ENCODE measurements at regions not wholly inside any gene's neighbourhood (a gene's known extent, or its start where the extent isn't known, plus 50 kb on each side); places are given as distances from the start of the nearest gene placed in this dataset.
"Not testable (repeated sequence)": the region's sequence is repeated elsewhere in the genome, so short reads cannot be mapped to it uniquely, and the experiment has no call there.

GRCh38 chr7:45407730-45408408 is 166.3 kb upstream of the ADCY1 start:
- no peak for DNase-seq (ENCODE audit: low spot score)

DNA sequence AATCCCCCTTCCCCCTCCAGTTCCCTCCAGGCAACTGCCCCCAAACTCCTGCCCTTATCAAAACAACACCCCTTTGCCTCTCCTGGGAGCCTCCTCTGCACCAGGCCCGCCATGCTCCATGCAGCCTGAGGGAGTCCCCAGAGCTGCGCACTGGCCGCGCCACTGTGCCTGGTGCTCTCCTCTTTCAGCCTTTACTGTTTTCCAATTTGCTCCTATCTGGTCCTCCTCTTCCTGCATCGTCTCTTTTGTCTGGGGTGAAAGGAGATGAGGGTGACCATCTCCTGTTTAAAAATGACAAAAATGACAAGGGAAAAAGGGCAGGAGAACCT is 165.8 kb upstream of the ADCY1 start:
- no peak for DNase-seq (ENCODE audit: low spot score)

GRCh38 chr7:45410893-45411292 is 163.3 kb upstream of the ADCY1 start:
- DNase-seq (ENCODE audit: low spot score), result no peak

- DNase-seq (ENCODE audit: low spot score), result no peak
Observed at GRCh38 chr7:45413419-45413818, 160.7 kb upstream of the ADCY1 start.

DNA sequence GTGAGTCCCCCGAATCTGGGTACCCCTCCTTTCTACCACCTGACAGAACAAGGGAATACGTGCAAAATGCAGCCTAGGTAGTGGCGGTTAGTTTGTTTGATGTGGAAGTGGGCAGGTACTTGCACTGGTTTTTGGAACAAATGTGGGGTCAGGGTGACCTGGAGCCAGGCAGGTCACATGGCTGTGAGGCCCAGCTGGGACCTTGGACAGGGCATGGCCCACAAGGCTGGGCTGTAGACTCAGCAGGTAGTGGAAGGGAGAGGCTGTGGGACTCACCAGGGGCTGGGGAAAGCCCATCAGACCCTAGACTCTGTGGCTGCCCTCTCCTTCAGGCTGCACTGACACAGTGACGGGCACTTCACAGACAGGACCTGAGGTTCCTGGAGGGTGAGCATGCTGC is 159.9 kb upstream of the ADCY1 start:
- no peak for DNase-seq (ENCODE audit: low spot score)

DNA sequence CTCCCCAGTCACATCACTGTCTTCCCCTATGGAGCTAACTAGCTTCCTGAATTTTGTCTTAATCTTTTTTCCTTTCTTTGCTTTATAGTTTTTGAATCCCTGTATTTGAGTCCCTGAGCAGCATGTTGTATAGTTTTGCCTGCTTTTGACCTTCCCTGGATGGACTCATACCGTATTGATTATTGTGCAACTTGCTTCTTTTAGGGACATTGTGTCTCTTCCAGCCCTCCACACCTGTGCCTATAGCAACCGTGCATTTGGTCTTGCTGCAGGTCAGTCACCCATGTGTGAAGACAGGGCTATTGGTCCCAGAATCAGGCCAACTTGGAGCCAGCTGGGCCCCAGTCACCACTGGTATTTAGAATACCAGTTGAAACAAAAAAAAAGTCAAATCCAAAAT is 158.9 kb upstream of the ADCY1 start:
- DNase-seq (ENCODE audit: low spot score), result no peak

DNA sequence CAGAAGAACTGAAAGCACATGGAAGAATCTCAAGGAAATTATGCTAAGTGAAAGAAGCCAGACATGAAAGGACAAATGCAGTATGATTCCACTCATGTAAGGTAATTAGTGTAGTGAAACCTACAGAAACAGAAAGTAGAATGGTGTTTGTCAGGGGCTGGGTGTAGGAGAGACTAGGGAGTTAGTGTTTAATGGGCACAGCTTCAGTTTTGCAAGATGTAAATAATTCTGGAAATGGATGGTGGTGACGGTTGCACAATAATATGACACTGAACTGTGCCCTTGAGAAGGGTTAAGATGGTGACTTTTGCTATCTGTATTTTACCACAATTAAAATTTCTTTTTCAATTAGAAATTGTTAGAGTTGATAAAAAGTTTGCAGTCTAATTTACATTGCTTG is 157.3 kb upstream of the ADCY1 start:
- no peak for DNase-seq (ENCODE audit: low spot score)

- DNase-seq (ENCODE audit: low spot score), result no peak
Observed at GRCh38 chr7:45417268-45417667, 156.9 kb upstream of the ADCY1 start.

DNA sequence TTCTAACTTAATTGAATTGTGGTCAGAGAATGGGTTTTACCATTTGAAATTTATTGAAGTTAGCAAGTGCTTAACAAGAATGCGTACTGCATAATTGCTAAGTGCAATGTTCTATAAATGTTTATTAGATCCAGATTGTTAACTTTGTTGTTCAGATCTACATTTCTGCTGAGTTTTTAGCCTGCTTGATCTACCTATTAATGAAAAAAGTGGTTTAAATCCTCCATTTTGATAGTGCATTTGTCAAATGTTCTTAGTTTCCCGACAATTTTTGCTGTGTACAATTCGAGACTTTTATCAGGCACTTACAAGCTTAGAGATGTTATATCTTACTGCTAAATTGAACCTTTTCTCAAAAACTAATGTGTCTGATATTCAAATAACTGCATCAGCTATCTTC is 156.4 kb upstream of the ADCY1 start:
- no peak for DNase-seq (ENCODE audit: low spot score)

GRCh38 chr7:45420843-45421495 is 153.2 kb upstream of the ADCY1 start:
- no peak for DNase-seq (ENCODE audit: low spot score)

- DNase-seq (ENCODE audit: low spot score), result no peak
Observed at GRCh38 chr7:45421806-45422205, 152.4 kb upstream of the ADCY1 start.

GRCh38 chr7:45430397-45430796 is 143.8 kb upstream of the ADCY1 start:
- DNase-seq (ENCODE audit: low spot score), result no peak

DNA sequence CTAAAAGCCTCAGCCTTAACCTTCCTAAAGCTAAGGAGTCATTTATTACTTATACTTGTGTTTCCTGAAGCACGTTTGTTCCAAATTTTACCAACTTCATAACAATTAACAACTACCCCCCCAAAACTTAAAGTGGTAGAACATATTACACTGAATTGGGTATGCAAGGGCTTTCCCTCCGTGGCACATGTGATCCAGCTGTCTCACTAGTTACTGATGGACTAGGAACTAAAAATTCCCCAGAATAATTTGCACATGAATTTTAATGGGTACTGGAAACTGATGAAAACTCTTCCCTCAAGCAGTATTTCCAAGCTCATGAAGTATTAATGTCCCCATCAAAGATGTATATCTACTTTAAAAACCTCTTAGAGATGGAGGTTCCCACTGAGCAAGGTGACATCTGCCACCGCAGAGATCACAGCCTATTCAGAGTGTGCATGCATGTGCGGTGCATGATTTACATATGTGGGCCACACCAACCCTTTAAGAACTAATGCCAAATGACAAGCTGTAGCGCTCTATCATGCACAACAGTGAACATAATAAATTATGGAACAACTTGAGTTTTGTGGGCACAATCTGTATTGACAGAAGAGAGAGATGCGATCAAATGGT is 139.9 kb upstream of the ADCY1 start:
- DNase-seq (ENCODE audit: low spot score), result no peak

DNA sequence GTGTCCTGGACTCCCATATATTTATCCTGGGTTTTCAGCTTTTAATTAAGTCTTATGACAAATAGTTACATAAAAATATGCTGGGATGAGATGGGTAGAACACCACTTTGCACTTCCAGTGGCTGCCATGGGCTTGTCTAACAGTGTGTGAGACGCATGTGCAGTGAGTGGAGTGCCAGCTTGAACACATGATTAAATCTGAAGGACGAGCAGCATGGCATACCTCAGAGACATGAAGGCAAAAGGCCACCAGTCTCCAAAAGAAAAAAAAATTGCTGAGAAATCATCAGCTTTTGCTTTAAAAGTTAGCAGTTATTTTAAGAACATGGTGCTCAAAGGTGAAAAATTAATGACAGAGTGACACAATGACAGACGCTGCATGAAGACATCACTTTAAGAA is 139.0 kb upstream of the ADCY1 start:
- no peak for DNase-seq (ENCODE audit: low spot score)

GRCh38 chr7:45435846-45436245 is 138.3 kb upstream of the ADCY1 start:
- peak; percentile 89 for DNase-seq (ENCODE audit: low spot score)

DNA sequence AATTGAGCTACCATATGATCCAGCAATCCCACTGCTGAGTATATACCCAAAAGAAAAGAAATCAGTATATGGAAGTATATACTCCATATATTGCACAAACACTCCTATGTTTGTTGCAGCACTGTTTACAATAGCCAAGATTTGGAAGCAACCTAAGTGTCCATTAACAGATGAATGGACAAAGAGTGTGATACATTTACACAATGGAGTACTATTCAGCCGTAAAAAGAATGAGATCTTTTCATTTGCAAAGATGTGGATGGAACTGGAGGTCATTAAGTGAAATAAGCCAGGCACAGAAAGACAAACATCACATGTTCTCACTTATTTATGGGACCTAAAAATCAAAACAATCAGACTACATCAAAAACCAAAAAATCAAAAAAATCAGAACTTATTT is 133.4 kb upstream of the ADCY1 start:
- not testable (repeated sequence) for DNase-seq (ENCODE audit: low spot score)

GRCh38 chr7:45443263-45443662 is 130.9 kb upstream of the ADCY1 start:
- DNase-seq (ENCODE audit: low spot score), result no peak

- no peak for DNase-seq (ENCODE audit: low spot score)
Observed at GRCh38 chr7:45446195-45446944, 127.8 kb upstream of the ADCY1 start.

GRCh38 chr7:45447296-45447695 is 126.9 kb upstream of the ADCY1 start:
- no peak for DNase-seq (ENCODE audit: low spot score)

GRCh38 chr7:45450571-45451204 is 123.5 kb upstream of the ADCY1 start:
- DNase-seq (ENCODE audit: low spot score), result no peak

GRCh38 chr7:45451342-45452035 is 122.7 kb upstream of the ADCY1 start:
- DNase-seq (ENCODE audit: low spot score), result no peak

DNA sequence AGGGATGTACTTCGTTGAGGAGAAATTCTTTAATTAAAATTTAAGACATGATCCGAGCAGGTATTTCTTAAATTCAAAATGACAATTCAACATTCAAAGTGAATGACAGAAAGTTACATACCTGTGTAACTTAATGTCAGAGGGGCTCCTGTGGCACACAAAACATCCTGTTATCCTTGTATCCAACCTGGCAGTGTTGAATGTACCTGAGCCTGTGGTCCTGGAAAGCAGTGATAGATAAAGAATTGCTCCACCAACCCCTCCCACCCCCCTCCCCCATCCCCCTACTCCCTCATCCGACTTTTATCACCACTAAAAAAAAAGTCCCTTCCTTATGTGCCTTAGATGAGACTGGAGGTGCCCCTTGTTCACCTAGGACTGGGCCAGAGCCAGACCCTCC is 119.4 kb upstream of the ADCY1 start:
- DNase-seq (ENCODE audit: low spot score), result no peak

All from SW480 (cell line).